RPMI7951 (cell line): ENCODE measurements at regions not wholly inside any gene's neighbourhood (a gene's known extent, or its start where the extent isn't known, plus 50 kb on each side); places are given as distances from the start of the nearest gene placed in this dataset.

Experiments
- DNase-seq: peaks from one replicate; pipeline ENCODE4 v3.0.0-alpha.2; 2012; ENCODE audit warnings: low read depth

- DNase-seq = no peak
Observed at GRCh38 chr2:15701341-15701907, 109.8 kb downstream of the DDX1 start.

DNA sequence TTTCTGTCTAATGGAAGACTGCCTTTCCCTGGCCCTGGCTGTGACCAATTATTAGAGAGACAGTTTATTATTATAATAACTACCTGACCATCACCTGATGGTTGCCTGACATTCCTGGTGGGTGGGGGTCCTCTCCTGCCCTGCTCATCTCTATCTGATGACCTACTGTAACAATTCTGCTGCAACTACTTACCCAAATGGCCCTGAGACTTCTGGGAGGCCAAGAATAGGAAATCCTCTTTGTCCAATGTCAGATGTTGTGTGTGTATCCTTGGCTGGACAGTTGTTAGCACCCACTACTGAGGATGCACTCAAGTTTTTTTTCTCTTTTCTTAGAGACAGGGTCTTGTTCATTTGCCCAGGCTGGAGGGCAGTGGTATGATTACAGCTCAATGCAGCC lies 110.3 kb downstream of the DDX1 start:
- DNase-seq = no peak

DNA sequence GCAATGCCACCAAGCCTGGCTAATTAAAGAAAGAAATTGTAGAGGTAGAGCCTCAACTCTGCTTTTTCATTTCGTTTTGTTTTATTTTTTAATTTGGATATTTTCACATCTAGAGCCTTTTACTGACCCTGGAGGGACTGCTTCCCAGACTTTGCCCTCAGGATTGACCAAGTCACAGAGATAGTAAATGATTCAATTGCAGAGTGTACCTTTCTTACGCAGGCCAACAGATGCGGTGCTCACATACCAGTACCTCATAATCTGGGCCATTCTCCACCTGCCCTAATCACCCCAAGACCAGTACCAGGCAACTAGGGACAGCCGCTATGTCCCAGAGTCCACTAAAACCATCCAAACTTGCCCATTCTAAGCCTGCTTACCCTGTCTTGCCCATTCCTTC lies 110.8 kb downstream of the DDX1 start:
- no peak for DNase-seq

GRCh38 chr2:15703365-15703869 lies 111.7 kb downstream of the DDX1 start:
- DNase-seq = no peak

GRCh38 chr2:15704086-15704787 lies 112.6 kb downstream of the DDX1 start:
- DNase-seq = no peak

DNA sequence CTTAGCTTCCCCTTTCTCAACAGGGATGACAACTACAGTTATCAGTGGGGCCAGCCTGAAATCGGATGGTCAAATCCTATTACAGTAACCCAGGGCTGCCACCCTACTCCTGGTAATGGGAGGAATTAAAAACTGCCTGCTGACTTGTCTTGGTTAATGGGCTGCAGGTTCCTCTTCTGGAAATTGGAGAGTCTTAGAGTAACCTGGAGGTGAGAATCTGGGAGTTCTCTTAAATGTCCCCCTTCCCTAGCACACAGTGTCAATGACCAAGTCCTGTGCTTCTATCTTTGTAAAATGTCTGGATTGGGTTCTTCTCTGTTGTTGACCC lies 113.1 kb downstream of the DDX1 start:
- DNase-seq = no peak

- no peak for DNase-seq
Observed at GRCh38 chr2:15705310-15705709, 113.6 kb downstream of the DDX1 start.

DNA sequence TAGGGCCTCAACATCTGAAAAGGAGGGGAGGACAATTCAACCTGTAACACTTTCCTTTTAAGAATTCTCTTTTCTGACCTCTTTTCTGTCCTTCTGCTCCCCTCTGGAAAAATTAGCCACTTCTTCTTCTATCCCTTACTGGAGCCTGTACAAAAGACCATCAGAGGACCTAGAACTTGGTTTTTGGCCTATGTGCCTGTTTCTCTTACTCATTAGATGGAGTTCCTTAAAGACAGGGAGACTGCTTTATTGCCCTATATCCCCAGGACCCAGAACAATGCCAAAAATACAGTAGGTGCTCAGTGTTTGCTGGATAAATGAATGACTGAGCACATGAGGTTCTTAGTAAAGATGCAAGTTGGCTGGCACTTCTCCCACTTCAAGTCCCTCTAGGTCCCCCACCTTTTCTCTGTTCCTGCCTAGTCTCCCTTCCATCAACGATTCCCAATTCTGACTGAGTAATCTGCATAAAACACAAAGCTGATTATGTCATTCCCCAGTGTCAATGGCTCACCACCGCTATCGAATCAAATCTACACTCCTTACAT lies 114.2 kb downstream of the DDX1 start:
- DNase-seq = no peak

DNA sequence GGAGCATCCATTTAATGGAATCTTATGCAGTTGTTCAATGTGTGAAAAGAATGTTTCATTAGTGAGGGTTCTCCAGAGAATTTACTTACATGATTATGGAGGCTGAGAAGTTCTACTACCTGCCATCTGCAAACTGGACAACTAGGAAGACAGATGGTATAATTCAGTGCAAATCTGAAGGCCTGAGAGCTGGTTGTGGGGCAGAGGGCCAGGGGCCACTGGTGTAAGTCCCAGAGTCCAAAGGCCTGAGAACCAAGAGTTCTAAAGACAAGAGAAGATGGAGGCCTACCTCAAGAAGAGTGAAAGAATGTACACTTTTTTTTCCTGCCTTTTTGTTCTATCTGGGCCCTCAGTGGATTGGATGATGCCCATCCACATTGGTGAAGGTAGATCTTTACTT lies 114.8 kb downstream of the DDX1 start:
- no peak for DNase-seq

GRCh38 chr2:15706986-15707632 lies 115.4 kb downstream of the DDX1 start:
- DNase-seq = no peak

DNA sequence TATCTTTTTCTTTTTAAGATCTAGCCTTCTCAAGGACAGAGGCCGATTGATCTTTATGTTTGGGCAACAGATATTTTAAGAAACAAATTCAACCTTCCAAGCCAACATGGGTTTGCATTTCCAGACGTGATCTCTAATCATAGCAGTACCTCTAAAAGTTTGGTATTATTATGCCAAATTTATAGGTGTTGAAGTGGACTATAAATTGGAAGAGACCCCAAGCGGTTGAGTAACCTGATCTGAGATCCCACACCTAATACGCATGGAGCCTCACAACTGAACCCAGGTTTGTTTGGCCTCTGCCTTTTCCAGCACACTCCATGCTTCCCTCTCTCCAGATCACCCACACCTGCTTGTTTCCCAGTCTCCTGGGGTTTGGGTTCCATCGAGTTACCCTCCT lies 116.5 kb downstream of the DDX1 start:
- DNase-seq = no peak

GRCh38 chr2:15708865-15709820 lies 117.5 kb downstream of the DDX1 start:
- no peak for DNase-seq

- DNase-seq = no peak
Observed at GRCh38 chr2:15711126-15711860, 119.6 kb downstream of the DDX1 start.

- DNase-seq = no peak
Observed at GRCh38 chr2:15712551-15713342, 121.1 kb downstream of the DDX1 start.

DNA sequence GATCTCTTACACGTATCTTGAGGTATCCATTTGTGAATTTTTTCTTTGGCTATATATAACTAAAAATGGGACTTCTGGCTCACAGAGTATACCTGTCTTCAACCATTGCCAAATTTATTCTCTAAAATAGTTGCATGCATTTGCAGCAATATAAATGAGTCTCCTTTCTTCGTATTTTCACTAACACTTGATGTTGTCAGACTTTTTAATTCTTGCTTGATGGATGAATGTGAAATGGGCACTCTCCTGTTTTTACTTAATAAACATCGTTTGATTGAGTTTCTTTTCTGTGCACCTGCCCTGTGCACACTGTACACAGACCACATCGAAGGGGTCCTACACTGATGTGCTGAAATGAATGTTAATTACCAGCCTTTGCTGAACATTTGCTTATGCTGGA lies 121.8 kb downstream of the DDX1 start:
- no peak for DNase-seq

DNA sequence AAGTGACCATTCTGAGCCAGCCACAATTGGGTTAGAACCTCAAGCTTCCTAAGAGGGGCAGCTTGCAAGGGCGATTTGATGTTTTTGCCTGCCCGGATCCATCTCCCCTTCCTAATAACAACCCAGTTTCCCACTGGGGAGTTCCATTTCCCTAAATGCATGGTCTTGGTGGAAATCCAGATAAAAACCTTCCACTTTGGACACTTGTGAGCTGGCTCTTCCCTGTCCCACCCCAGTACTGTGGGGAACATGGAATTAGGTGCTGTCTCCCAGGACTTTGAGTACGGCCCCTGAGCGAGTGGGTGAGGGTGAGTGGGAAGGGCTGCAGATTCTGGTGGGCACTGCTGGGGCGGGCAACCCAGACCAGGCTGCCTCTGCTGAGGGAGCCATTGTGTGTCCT lies 122.3 kb downstream of the DDX1 start:
- no peak for DNase-seq

DNA sequence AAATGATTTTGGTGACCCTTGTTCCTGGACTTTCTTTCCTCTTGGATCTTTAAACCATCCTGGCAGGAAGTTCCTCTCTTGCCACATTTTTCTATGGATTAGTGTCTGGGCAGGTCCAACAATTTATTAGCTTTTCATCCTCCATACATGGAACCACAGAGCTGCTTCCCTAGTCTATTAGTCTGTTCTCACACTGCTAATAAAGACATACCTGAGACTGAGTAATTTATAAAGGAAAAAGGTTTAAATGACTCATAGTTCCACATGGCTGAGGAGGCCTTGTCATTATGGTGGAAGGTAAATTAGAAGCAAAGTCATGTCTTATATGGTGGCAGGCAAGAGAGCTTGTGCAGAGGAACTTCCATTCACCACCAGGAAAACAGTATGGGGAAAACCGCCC lies 122.9 kb downstream of the DDX1 start:
- DNase-seq = no peak

DNA sequence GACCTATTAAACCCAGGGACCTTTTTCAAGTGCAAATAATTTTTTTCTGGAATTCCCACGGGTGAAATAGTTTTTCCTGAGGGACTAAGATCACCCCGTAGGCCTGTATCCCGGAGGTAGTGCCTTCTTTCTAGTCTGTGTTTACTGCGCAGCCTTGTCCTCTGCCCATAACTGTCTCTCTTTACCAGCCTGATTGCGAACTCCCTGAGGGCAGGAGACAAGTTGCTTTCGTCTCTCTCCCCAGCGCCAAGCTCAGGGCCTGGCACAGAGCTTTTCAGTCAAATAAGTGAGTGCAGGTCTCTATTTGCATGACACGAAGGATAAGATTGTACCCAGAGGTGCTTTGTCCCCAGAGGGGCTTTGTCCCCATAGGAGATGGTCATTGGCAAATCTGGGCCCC lies 123.9 kb downstream of the DDX1 start:
- DNase-seq = no peak

- DNase-seq = no peak
Observed at GRCh38 chr2:15718103-15718943, 126.7 kb downstream of the DDX1 start.

DNA sequence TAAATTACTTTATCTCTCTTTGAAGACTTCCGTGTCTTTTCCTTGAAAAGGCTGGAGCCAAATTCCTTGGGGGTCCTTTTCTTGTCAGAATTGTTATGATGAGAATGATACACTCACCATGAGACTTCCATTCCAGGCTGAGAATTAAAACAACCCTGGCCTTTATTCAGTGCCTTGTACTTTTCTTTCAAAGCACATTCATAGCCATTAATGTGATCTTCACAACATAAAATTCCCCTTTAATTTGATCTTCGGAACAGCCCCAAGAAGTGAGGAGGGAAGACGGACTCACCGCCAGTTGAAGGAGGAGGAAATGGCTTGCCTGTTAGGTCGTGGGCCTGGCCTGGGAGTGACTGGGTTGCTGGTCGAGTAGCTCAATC lies 127.3 kb downstream of the DDX1 start:
- no peak for DNase-seq
